A549 (cell line): ENCODE measurements at regions not wholly inside any gene's neighbourhood (a gene's known extent, or its start where the extent isn't known, plus 50 kb on each side); places are given as distances from the start of the nearest gene placed in this dataset.
A peak's percentile ranks its signal among the peaks of the same experiment; 100 is the strongest.

Experiments used
- ATAC-seq, 2 experiments: fragments of 200-7000 bp in 1 of 2; fragments of >200 bp in 1 of 2; cut with Nextera tagmentation in 1 of 2; cut with Tn5 transposase in 1 of 2; 3 replicates each; pipeline versions ENCODE4 v1.8.0 to v1.9.1; 2018 to 2020; ENCODE audit warnings: mild to moderate bottlenecking in 1 of 2, moderate library complexity in 1 of 2
- CTCF ChIA-PET: fragments of 300-600 bp; sonication (Branson Sonifier 250); formaldehyde crosslinking; extraction: SDS; loops from one replicate; lab custom pipeline; 2021; ENCODE audit warnings: antibody characterized with exemption, inconsistent platforms; lab: Yijun Ruan, JAX
- POLR2A ChIA-PET: fragments of 350-600 bp; formaldehyde crosslinking; extraction: SDS; loops from one replicate; lab custom pipeline; 2021; ENCODE audit warnings: antibody characterized with exemption, inconsistent platforms; lab: Yijun Ruan, JAX
- DNase-seq, 2 experiments: peaks; one replicate each; pipeline versions ENCODE4 v3.0.0 to v3.0.0-alpha.2; 2011 to 2016; ENCODE audit warnings: low read depth in 1 of 2, low spot score in 1 of 2
- FAIRE-seq: peaks from 2 replicates; lab custom pipeline; 2011; peaks lifted over from hg19 to GRCh38; lab: Jason Lieb, UNC
- H3K27ac ChIP-seq, 2 experiments: fragments of >200 bp; sonication (Bioruptor Twin); formaldehyde crosslinking; 3 replicates each; pipeline ENCODE4 v1.5.1; 2016 to 2017
- H3K4me1 ChIP-seq: fragments of >200 bp; sonication (Bioruptor Twin); formaldehyde crosslinking; 3 replicates; pipeline ENCODE4 v1.6.1; 2016
- H3K4me2 ChIP-seq: fragments of >200 bp; sonication (Bioruptor Twin); formaldehyde crosslinking; 3 replicates; pipeline ENCODE4 v1.6.1; 2016
- H3K4me3 ChIP-seq: fragments of >200 bp; sonication (Bioruptor Twin); formaldehyde crosslinking; 3 replicates; pipeline ENCODE4 v1.5.1; 2016
- H3K9me3 ChIP-seq: fragments of >200 bp; sonication (Bioruptor Twin); formaldehyde crosslinking; 3 replicates; pipeline ENCODE4 v1.6.1; 2016
- ATOH8 ChIP-seq: fragments of 250-450 bp; sonication (Bioruptor Pico); IDR thresholded peaks from 2 replicates; pipeline ENCODE4 v1.5.0; 2020; ENCODE audit warnings: low read depth, mild to moderate bottlenecking, moderate library complexity
- BHLHE40 ChIP-seq: IDR thresholded peaks from 2 replicates; pipeline ENCODE4 v1.6.1; 2012; ENCODE audit warnings: low read depth, low read length, inconsistent platforms
- HDAC2 ChIP-seq: fragments of 200-600 bp; sonication (generic); IDR thresholded peaks from 2 replicates; pipeline ENCODE4 v1.6.1; 2016
- HES2 ChIP-seq: fragments of >200 bp; sonication (Bioruptor Twin); formaldehyde crosslinking; IDR thresholded peaks from 2 replicates; pipeline ENCODE4 v1.6.1; 2016
- HEYL ChIP-seq: fragments of 250-450 bp; sonication (Bioruptor Pico); IDR thresholded peaks from 2 replicates; pipeline ENCODE4 v1.8.0; 2021; ENCODE audit warnings: mild to moderate bottlenecking, moderate library complexity
- HOXB5 ChIP-seq: fragments of 250-450 bp; sonication (Bioruptor Pico); IDR thresholded peaks from 2 replicates; pipeline ENCODE4 v1.5.0; 2020; ENCODE audit warnings: mild to moderate bottlenecking, moderate library complexity
- KDM1A ChIP-seq: fragments of 200-600 bp; sonication (generic); IDR thresholded peaks from 2 replicates; pipeline ENCODE4 v1.6.1; 2016; ENCODE audit warnings: low read depth, mild to moderate bottlenecking
- MAFK ChIP-seq: fragments of 450-650 bp; IDR thresholded peaks from 2 replicates; pipeline ENCODE4 v1.6.1; 2014; ENCODE audit not compliant: partially characterized antibody
- MAX ChIP-seq: IDR thresholded peaks from 2 replicates; pipeline ENCODE4 v1.6.1; 2012
- PHF8 ChIP-seq: fragments of 200-600 bp; sonication (generic); IDR thresholded peaks from 2 replicates; pipeline ENCODE4 v1.6.1; 2016; ENCODE audit warnings: low read depth, mild to moderate bottlenecking, antibody characterized with exemption, moderate library complexity, borderline replicate concordance
- POLR2A ChIP-seq: IDR thresholded peaks from 2 replicates; pipeline ENCODE4 v1.6.1; 2012; ENCODE audit warnings: mild to moderate bottlenecking, low read length
- POLR2AphosphoS2 ChIP-seq: conservative IDR thresholded peaks from 2 replicates; pipeline ENCODE4 v1.6.1; 2012; ENCODE audit warnings: low read length, improper control_type of control experiment, inconsistent platforms
- RARB ChIP-seq: fragments of 250-450 bp; sonication (Bioruptor Pico); IDR thresholded peaks from 2 replicates; pipeline ENCODE4 v1.8.0; 2021; ENCODE audit warnings: mild to moderate bottlenecking, moderate library complexity
- ZFP36 ChIP-seq: fragments of 450-650 bp; IDR thresholded peaks from 2 replicates; pipeline ENCODE4 v1.6.1; 2014; ENCODE audit warnings: borderline replicate concordance; ENCODE audit not compliant: partially characterized antibody
- ZNF302 ChIP-seq: fragments of 250-450 bp; sonication (Bioruptor Pico); IDR thresholded peaks from 2 replicates; pipeline ENCODE4 v1.9.0; 2021; ENCODE audit warnings: inconsistent platforms, mild to moderate bottlenecking, moderate library complexity
- WGBS: methylation state at CpG from one replicate; pipeline ENCODE4 v1.1.6; 2017; ENCODE audit errors: missing lambda C conversion rate; 5-methylcytosine and 5-hydroxymethylcytosine counted together
- TF ChIP-seq, protein P1 (sequence below): fragments of >200 bp; sonication (Bioruptor Twin); formaldehyde crosslinking; IDR thresholded peaks from 3 replicates; pipeline ENCODE4 v1.6.1; 2016

- FAIRE-seq (no peak), DNase-seq (no peak), ATAC-seq (no peak)
- no peak overlapping the region for H3K27ac ChIP-seq
- no peak for TF ChIP-seq HOXB5
- no peaks in the 10 kb centered on the region for H3K4me1 ChIP-seq
- no peaks in the 10 kb centered on the region for H3K9me3 ChIP-seq
- WGBS: 12% methylated on average over 2 of the region's 2 CpGs
- no peak overlapping the region for H3K4me3 ChIP-seq
- ChIA-PET POLR2A (no interaction called here), CTCF (no interaction called here)
- H3K4me2 ChIP-seq: no peak overlapping the region
Measured at GRCh38 chr1:79657951-79658658, 651.6 kb upstream of the ADGRL4 start.

DNA sequence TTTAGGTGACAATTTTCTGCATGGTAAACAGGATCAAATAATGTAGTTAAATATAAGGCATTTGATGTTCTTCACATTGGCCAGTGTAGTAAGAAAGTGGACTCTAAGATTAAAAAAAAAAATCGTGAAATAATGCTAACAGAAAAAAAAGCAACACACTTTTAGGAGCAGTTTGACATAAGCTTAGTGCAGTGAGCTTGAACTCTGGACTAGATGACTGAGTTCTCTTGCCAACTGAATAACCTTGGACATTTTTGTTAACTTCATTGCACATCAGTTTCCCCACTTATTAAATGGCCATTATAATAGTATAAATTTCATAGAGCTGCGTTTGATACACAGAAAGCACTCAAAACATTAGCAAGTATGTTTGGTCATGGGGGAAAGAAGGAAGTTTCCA, 649.3 kb upstream of the ADGRL4 start:
- ATAC-seq: no peak
- DNase-seq: no peak
- Histone ChIP-seq H3K9me3 (no peaks in the 10 kb centered on the region), H3K4me3 (no peak overlapping the region), H3K4me2 (no peak overlapping the region), H3K4me1 (no peaks in the 10 kb centered on the region), H3K27ac (no peak overlapping the region)
- CTCF ChIA-PET: no interaction called here
- FAIRE-seq: no peak
- POLR2A ChIA-PET: no interaction called here
- WGBS: 3% methylated on average over 2 of the region's 2 CpGs
- no peak for TF ChIP-seq ZFP36
- TF ChIP-seq MAFK: no peak
- TF ChIP-seq ATOH8 (CRISPR knock-in tag): no peak
- no peak for TF ChIP-seq KDM1A
- no peak for TF ChIP-seq MAX

DNA sequence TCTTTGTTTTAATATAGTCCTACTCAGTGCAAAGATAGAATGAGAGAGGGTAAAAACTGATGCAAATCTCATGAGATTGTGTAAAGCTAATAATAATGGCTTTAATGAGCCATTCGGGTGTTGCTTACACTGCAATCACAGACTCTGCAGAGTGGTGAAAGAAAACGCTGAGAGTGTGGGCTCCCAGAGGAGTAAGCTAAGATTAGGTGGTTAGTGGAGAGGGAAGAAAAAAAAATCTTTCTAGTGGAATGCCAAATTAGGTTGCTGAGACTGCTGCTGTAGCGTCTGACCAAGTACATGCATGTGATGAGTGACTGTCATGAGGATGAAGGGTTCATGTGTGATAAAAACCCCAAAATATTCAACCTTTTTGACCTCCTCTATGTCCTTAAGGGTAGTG, 645.9 kb upstream of the ADGRL4 start:
- ChIA-PET POLR2A (no interaction called here), CTCF (no interaction called here)
- ATAC-seq (no peak), FAIRE-seq (no peak), DNase-seq (no peak)
- H3K4me3 ChIP-seq: no peak overlapping the region
- TF ChIP-seq PHF8: no peak
- TF ChIP-seq HDAC2: no peak
- no peak for TF ChIP-seq RARB (CRISPR knock-in tag)
- TF ChIP-seq POLR2AphosphoS2: no peak
- no peak for TF ChIP-seq HEYL (CRISPR knock-in tag)
- TF ChIP-seq POLR2A: no peak
- TF ChIP-seq BHLHE40: no peak
- H3K9me3 ChIP-seq: no peaks in the 10 kb centered on the region
- 22% methylated on average over 3 of the region's 3 CpGs for WGBS
- H3K4me1 ChIP-seq: no peaks in the 10 kb centered on the region
- no peak overlapping the region for H3K4me2 ChIP-seq
- H3K27ac ChIP-seq: no peak overlapping the region

DNA sequence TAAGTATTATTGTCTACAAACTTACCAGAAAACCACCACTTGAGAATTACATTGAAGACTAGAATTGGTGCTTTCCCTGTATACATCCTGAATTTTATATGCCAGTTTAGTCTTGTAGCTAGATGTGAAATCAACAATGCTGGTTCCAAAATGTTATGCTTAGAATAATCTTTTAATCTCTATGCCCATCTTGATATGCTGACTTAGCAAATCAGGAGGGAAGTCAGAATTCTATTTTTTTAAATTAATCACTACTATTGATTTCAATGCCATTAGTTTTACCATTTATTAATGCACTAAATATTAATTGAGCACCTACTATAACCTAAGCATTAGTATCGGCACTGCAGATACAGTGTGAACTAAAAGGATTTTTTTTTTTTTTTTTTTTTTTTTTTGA, 641.6 kb upstream of the ADGRL4 start:
- no peak for FAIRE-seq
- Histone ChIP-seq H3K9me3 (no peaks in the 10 kb centered on the region), H3K4me1 (no peaks in the 10 kb centered on the region)
- TF ChIP-seq RARB (CRISPR knock-in tag) (no peak), ZNF302 (CRISPR knock-in tag) (no peak), HES2 (no peak), MAFK (peak; percentile 74)
- TF ChIP-seq, protein P1, sequence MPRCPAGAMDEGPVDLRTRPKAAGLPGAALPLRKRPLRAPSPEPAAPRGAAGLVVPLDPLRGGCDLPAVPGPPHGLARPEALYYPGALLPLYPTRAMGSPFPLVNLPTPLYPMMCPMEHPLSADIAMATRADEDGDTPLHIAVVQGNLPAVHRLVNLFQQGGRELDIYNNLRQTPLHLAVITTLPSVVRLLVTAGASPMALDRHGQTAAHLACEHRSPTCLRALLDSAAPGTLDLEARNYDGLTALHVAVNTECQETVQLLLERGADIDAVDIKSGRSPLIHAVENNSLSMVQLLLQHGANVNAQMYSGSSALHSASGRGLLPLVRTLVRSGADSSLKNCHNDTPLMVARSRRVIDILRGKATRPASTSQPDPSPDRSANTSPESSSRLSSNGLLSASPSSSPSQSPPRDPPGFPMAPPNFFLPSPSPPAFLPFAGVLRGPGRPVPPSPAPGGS: no peak
- TF ChIP-seq, all 56 proteins: peak for 1
- H3K4me2 ChIP-seq: no peak overlapping the region
- no peak for ATAC-seq
- no peak overlapping the region for H3K4me3 ChIP-seq
- CTCF ChIA-PET: no interaction called here
- DNase-seq: no peak
- H3K27ac ChIP-seq: no peak overlapping the region
- 33% methylated on average over 1 of the region's 1 CpG for WGBS
- POLR2A ChIA-PET: no interaction called here
